HG03558 (cell line): ENCODE measurements at regions not wholly inside any gene's neighbourhood (a gene's known extent, or its start where the extent isn't known, plus 50 kb on each side); places are given as distances from the start of the nearest gene placed in this dataset.

Experiments
- ATAC-seq: cut with Tn5 transposase; IDR thresholded peaks from one replicate; pipeline ENCODE4 v1.9.1; 2021; ENCODE audit warnings: moderate number of reproducible peaks; ENCODE audit not compliant: unreplicated experiment; ENCODE audit errors: extremely low read depth

GRCh38 chr12:127328867-127329266 lies 938.1 kb upstream of the TMEM132C start:
- no peak for ATAC-seq

- no peak for ATAC-seq
Observed at GRCh38 chr12:127334365-127334764, 932.6 kb upstream of the TMEM132C start.

- no peak for ATAC-seq
Observed at GRCh38 chr12:127334912-127335644, 931.9 kb upstream of the TMEM132C start.

GRCh38 chr12:127336416-127336815 lies 930.6 kb upstream of the TMEM132C start:
- no peak for ATAC-seq

GRCh38 chr12:127339065-127339464 lies 927.9 kb upstream of the TMEM132C start:
- no peak for ATAC-seq

- ATAC-seq = no peak
Observed at GRCh38 chr12:127340381-127340780, 926.6 kb upstream of the TMEM132C start.

GRCh38 chr12:127342861-127343260 lies 924.1 kb upstream of the TMEM132C start:
- no peak for ATAC-seq

GRCh38 chr12:127343940-127344339 lies 923.0 kb upstream of the TMEM132C start:
- ATAC-seq = no peak

GRCh38 chr12:127351481-127352010 lies 915.4 kb upstream of the TMEM132C start:
- ATAC-seq = no peak

- no peak for ATAC-seq
Observed at GRCh38 chr12:127355061-127355841, 911.7 kb upstream of the TMEM132C start.

- ATAC-seq = no peak
Observed at GRCh38 chr12:127358888-127359287, 908.1 kb upstream of the TMEM132C start.

- no peak for ATAC-seq
Observed at GRCh38 chr12:127360580-127360979, 906.4 kb upstream of the TMEM132C start.

- ATAC-seq = no peak
Observed at GRCh38 chr12:127362121-127362520, 904.8 kb upstream of the TMEM132C start.

GRCh38 chr12:127363392-127363791 lies 903.6 kb upstream of the TMEM132C start:
- no peak for ATAC-seq

GRCh38 chr12:127373559-127373958 lies 893.4 kb upstream of the TMEM132C start:
- no peak for ATAC-seq

GRCh38 chr12:127374447-127374846 lies 892.5 kb upstream of the TMEM132C start:
- no peak for ATAC-seq

- no peak for ATAC-seq
Observed at GRCh38 chr12:127381043-127381668, 885.8 kb upstream of the TMEM132C start.

- no peak for ATAC-seq
Observed at GRCh38 chr12:127381681-127382080, 885.3 kb upstream of the TMEM132C start.

- no peak for ATAC-seq
Observed at GRCh38 chr12:127383281-127383680, 883.7 kb upstream of the TMEM132C start.

GRCh38 chr12:127386723-127387122 lies 880.2 kb upstream of the TMEM132C start:
- ATAC-seq = no peak

- ATAC-seq = no peak
Observed at GRCh38 chr12:127388985-127389384, 878.0 kb upstream of the TMEM132C start.
